ENCODE measurements at regions not wholly inside any gene's neighbourhood (a gene's known extent, or its start where the extent isn't known, plus 50 kb on each side); places are given as distances from the start of the nearest gene placed in this dataset.

DNA sequence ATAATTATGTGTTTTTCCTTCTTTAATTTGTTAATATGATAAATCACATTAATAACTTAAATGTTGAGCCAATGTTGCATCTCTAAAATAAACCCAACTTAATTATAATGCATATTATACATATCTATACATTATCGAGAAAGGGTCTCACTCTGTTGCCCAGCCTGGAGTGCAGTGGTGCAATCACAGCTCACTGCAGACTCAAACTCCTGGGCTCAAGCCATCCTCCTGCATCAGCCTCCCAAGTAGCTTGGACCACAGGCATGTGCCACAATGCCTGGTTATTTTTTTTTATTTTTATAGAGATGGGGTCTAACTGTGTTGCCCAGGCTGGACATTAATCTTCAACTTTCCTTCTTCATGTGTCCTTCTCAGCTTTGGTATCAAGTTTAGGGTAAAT is 98.9 kb downstream of the INHBA start:
- TF ChIP-seq, protein P1, sequence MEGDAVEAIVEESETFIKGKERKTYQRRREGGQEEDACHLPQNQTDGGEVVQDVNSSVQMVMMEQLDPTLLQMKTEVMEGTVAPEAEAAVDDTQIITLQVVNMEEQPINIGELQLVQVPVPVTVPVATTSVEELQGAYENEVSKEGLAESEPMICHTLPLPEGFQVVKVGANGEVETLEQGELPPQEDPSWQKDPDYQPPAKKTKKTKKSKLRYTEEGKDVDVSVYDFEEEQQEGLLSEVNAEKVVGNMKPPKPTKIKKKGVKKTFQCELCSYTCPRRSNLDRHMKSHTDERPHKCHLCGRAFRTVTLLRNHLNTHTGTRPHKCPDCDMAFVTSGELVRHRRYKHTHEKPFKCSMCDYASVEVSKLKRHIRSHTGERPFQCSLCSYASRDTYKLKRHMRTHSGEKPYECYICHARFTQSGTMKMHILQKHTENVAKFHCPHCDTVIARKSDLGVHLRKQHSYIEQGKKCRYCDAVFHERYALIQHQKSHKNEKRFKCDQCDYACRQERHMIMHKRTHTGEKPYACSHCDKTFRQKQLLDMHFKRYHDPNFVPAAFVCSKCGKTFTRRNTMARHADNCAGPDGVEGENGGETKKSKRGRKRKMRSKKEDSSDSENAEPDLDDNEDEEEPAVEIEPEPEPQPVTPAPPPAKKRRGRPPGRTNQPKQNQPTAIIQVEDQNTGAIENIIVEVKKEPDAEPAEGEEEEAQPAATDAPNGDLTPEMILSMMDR (IDR thresholded peaks at IDR 0.05) = no peak
- no peak for TF ChIP-seq POLR2A (IDR thresholded peaks at IDR 0.05)

Data from right lobe of liver (tissue), 4 donors.